Omental fat pad (tissue), 3 donors: ENCODE measurements at regions not wholly inside any gene's neighbourhood (a gene's known extent, or its start where the extent isn't known, plus 50 kb on each side); places are given as distances from the start of the nearest gene placed in this dataset.

ENCODE experiments used
- ATAC-seq: fragments of 150-250 bp; one replicate; pipeline ENCODE4 v1.9.1; 2016; ENCODE audit warnings: mild to moderate bottlenecking, moderate library complexity; ENCODE audit not compliant: low FRiP score
- DNase-seq: peaks from one replicate; pipeline ENCODE4 v3.0.0-alpha.2; 2019; ENCODE audit warnings: low spot score
- CTCF ChIP-seq, 3 donors: fragments of 450-650 bp; IDR thresholded peaks; one replicate each; pipeline ENCODE4 v1.5.1; 2016 to 2017; ENCODE audit warnings: antibody characterized with exemption in 3 of 3, mild to moderate bottlenecking in 3 of 3, moderate library complexity in 2 of 3

- ATAC-seq (no peak), DNase-seq (no peak)
- no peak for TF ChIP-seq CTCF (IDR thresholded peaks at IDR 0.05)
Measured at GRCh38 chr4:180160195-180160983, 2082.8 kb upstream of the TENM3 start.

DNA sequence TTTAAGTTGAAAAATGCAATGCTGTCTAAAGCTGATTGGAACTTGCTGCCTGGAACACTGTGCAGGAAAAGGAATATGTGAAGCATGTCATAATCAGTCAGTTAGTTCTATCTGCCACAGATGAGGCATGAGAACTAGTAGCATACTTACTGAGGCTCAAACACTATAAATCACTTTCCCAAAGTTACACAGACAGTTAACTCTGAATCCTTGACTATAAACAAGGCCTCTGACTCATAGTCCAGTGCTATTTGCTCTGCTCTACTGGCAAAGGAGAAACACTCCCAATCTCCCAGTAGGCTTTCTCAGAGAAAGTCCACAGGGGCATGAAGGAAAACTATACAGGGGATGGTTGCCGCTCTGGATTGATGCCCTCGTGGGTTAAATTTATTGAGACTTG, 2078.4 kb upstream of the TENM3 start:
- TF ChIP-seq CTCF (IDR thresholded peaks at IDR 0.05): no peak

DNA sequence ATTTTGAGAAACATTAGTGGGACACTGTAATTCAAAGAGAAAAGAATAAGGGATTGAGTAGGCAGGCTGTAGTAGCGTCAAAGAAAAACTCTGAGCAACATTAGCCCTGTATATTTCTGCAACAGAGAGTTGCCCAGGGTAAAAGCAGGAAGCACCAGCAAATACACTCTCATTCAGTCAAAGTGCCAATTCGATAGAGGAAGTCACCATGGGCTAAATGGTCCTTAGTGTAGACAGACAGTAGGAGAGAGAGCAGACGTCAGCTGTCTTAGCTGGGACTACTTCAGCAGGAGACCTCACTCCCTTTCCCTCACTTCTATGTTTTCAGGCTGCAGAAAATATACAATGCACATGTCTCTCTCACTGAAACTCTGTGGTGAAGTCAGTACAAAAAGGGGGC, 2073.8 kb upstream of the TENM3 start:
- ATAC-seq: no peak

More for the DNA sequence above, 2078.4 kb upstream of the TENM3 start:
- no peak for DNase-seq
- no peak for ATAC-seq

GRCh38 chr4:180169966-180170365, 2073.2 kb upstream of the TENM3 start:
- ATAC-seq: no peak
- no peak for DNase-seq
- TF ChIP-seq CTCF (IDR thresholded peaks at IDR 0.05): no peak

More for the DNA sequence above, 2073.8 kb upstream of the TENM3 start:
- DNase-seq: no peak
- no peak for TF ChIP-seq CTCF (IDR thresholded peaks at IDR 0.05)

- DNase-seq (no peak), ATAC-seq (no peak)
- TF ChIP-seq CTCF (IDR thresholded peaks at IDR 0.05): no peak
Measured at GRCh38 chr4:180179146-180179545, 2064.1 kb upstream of the TENM3 start.

DNA sequence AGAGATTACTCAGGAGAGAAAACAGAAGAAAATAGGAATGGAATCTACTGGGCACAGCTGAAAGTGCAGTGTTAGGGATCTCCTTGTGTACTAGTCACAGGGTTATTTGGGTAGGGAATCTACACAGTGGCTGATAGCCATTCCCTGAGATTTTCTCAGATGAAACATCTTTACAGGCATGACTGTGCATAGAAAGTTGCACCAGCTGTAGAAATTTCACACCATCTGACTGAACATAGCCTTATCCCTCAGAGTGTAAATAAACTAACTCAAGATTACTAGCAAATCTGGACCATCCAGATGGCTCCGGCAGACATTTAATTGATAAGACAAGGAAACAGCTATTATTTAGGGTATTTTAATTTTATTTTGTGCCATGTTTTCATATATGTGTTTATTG, 2053.5 kb upstream of the TENM3 start:
- TF ChIP-seq CTCF (IDR thresholded peaks at IDR 0.05): no peak
- DNase-seq: no peak
- no peak for ATAC-seq

- no peak for ATAC-seq
- no peak for TF ChIP-seq CTCF (IDR thresholded peaks at IDR 0.05)
- DNase-seq: no peak
Measured at GRCh38 chr4:180190382-180190781, 2052.8 kb upstream of the TENM3 start.
